ENCODE measurements at regions not wholly inside any gene's neighbourhood (a gene's known extent, or its start where the extent isn't known, plus 50 kb on each side); places are given as distances from the start of the nearest gene placed in this dataset.

GRCh38 chr2:136363900-136364299 lies 246.0 kb upstream of the CXCR4 start:
- Histone ChIP-seq H3K9me3 (ENCODE audit: control insufficient read depth, low read depth, low read length) (no peaks in the 10 kb centered on the region), H3K23me2 (ENCODE audit: insufficient read length, low read depth, low read length, poor library complexity, severe bottlenecking) (no peaks in the 10 kb centered on the region), H3K4ac (ENCODE audit: low read depth, low read length) (no peak overlapping the region), H3K14ac (ENCODE audit: insufficient read depth, low read length) (no peak overlapping the region; the same call in 1 of the 2 replicates), H3K4me2 (ENCODE audit: insufficient read depth, insufficient read length, low read length) (no peak overlapping the region), H3K9ac (ENCODE audit: extremely low read depth, insufficient read length, low read length) (no peak overlapping the region), H2AK5ac (ENCODE audit: insufficient read length, low read length) (no peak overlapping the region), H2BK5ac (ENCODE audit: insufficient read length, low read length) (no peak overlapping the region), H4K20me1 (ENCODE audit: control insufficient read depth, insufficient read depth, insufficient read length) (no peaks in the 10 kb centered on the region), H2BK20ac (ENCODE audit: low read depth, low read length, poor library complexity, severe bottlenecking) (no peak overlapping the region), H3K23ac (ENCODE audit: insufficient read length, low read depth, low read length) (no peak overlapping the region), H4K8ac (replicated peaks; ENCODE audit: insufficient read length, low read depth, low read length) (no peak overlapping the region), H3K79me1 (ENCODE audit: insufficient read depth, low read depth, low read length, poor library complexity, severe bottlenecking) (no peaks in the 10 kb centered on the region), H2BK15ac (ENCODE audit: low read depth, low read length) (no peak overlapping the region), H3T11ph (ENCODE audit: low read length) (no peak overlapping the region), H3K56ac (ENCODE audit: insufficient read length, low read depth, low read length) (no peak overlapping the region), H3K27ac (ENCODE audit: insufficient read length, low read depth, low read length) (no peak overlapping the region), H3K27me3 (ENCODE audit: insufficient read depth, low read length) (no peaks in the 10 kb centered on the region), H3K18ac (ENCODE audit: insufficient read length, low read depth, low read length) (no peak overlapping the region), H3K4me1 (ENCODE audit: insufficient read depth, low read length) (no peaks in the 10 kb centered on the region), H4K91ac (ENCODE audit: insufficient read length, low read depth, low read length) (no peak overlapping the region), H3K79me2 (ENCODE audit: insufficient read depth, low read length) (no peaks in the 10 kb centered on the region; the same call in 1 of the 2 replicates), H2AFZ (ENCODE audit: low read length) (no peak overlapping the region), H2BK120ac (ENCODE audit: low read depth, low read length, poor library complexity, severe bottlenecking) (no peak overlapping the region), H2BK12ac (ENCODE audit: insufficient read length, low read depth, low read length) (no peak overlapping the region), H4K5ac (ENCODE audit: insufficient read length, low read depth, low read length) (no peak overlapping the region)
- H3K36me3 Mint-ChIP-seq (ENCODE audit: insufficient read depth in 1 of 3, low read depth in 3 of 3): no peaks in the 10 kb centered on the region; a peak in 1 of 7 replicates
- peaks cover 4% of the 10 kb centered on the region in 2 experiments; a peak in 2 of 5 replicates for H3K9me3 Mint-ChIP-seq
- no peak overlapping the region for H3K27ac Mint-ChIP-seq
- no CpG with 5 or more reads among the region's 4 CpGs for WGBS (ENCODE audit: extremely low coverage, insufficient read length, low lambda C conversion rate)
- no peaks in the 10 kb centered on the region; the same call in 1 of the 2 replicates for H3K27me3 Mint-ChIP-seq (ENCODE audit: low read depth)
- no peak overlapping the region for H3K4me3 Mint-ChIP-seq
- DNase-seq: no peak
- H3K4me1 Mint-ChIP-seq: no peaks in the 10 kb centered on the region
- no peak for TF ChIP-seq CTCF (conservative IDR thresholded peaks at IDR 0.05)
